Erythroblast (primary cell): ENCODE measurements at regions not wholly inside any gene's neighbourhood (a gene's known extent, or its start where the extent isn't known, plus 50 kb on each side); places are given as distances from the start of the nearest gene placed in this dataset.

Experiments
- GATA1 ChIP-seq: IDR thresholded peaks from 2 replicates; pipeline ENCODE4 v1.6.1; 2011; ENCODE audit warnings: low read depth, mild to moderate bottlenecking, control low read depth, low read length, moderate library complexity
- POLR2A ChIP-seq: IDR thresholded peaks from 2 replicates; pipeline ENCODE4 v1.6.1; 2011; ENCODE audit warnings: mild to moderate bottlenecking, low read length

- TF ChIP-seq POLR2A = no peak
- TF ChIP-seq GATA1 = no peak
Observed at GRCh38 chr1:212518188-212519054, 85.7 kb downstream of the NENF start.
